ENCODE measurements at regions not wholly inside any gene's neighbourhood (a gene's known extent, or its start where the extent isn't known, plus 50 kb on each side); places are given as distances from the start of the nearest gene placed in this dataset.
A peak's percentile ranks its signal among the peaks of the same experiment; 100 is the strongest.
"Not testable (repeated sequence)": the region's sequence is repeated elsewhere in the genome, so short reads cannot be mapped to it uniquely, and the experiment has no call there.

DNA sequence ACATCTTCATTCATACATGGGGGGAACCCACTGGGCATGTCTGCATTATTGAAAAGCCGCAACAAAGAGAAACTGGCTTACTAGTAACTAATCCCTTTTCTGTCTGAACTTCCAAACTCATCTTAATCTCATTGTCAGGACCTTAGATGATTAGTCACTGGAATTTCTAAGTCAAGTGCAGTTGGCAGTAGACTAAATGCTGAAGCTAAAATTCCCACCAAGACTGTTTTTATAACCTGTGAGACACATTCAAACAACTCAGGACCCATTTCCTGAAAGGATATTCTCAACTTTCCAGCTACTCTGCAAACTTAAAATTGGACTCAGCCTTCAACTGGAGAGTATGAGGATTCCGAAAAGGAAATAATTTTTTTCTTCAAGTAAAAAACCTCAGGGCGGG lies 94.8 kb upstream of the SCAF8 start:
- DNase-seq = no peak

DNA sequence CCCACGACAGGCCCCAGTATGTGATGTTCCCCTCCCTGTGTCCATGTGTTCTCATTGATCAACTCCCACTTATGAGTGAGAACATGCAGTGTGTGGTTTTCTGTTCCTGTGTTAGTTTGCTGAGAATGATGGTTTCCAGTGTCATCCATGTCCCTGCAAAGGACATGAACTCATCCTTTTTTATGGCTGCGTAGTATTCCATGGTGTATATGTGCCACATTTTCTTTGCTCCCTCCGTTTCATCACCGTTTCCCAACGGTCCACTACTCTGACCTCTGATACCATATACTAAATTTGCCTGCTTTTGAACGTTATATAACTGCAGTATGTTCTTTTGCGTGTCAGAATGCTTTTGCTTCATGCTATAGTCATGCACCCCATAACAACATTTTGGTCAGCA lies 94.0 kb upstream of the SCAF8 start:
- DNase-seq = not testable (repeated sequence)

DNA sequence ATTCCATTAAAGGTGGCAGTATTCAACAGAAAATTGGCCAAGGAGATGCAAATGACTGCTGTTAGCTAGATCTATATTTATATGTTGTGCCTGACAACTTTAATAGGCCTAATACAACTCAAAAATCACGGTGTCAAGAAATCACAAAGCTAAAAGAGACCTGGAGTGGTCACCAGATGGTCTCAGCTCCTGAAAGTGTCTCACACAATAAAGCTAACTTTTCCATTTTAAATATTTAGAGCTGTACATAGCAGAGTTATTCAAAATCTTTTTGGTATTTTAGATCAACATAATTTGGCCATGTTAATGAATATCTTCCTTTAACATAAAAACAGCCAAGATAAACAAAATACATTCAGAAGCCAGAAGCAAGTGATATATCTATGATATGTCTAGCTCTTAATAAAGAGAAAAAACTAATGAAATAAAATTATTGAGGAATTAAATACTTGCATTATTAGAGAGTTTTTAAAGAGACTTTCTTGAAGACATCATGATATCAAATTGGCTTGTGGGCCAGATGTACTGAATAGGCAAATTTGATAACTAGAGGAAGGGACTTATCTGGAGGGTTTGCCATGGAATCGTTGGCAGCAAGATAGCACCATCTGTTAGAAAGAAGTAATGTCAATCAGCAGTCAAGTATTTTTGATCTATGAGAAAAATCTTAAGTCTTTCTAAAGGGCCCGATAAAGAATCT lies 84.9 kb upstream of the SCAF8 start:
- no peak for DNase-seq

DNA sequence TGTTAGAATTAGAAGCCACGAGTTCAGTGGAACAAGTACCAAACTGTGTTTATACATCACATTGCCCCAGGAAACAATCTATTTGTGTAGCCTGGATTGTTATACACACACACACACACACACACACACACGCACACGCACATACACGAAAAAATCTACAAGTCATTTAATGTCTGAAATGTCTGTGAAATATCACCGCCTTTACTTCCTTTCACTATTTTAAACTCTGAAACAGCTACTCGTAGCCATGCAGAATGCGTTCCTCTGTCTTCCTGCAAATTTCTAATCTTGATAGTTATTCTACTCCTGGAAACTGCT lies 84.4 kb upstream of the SCAF8 start:
- no peak for DNase-seq

DNA sequence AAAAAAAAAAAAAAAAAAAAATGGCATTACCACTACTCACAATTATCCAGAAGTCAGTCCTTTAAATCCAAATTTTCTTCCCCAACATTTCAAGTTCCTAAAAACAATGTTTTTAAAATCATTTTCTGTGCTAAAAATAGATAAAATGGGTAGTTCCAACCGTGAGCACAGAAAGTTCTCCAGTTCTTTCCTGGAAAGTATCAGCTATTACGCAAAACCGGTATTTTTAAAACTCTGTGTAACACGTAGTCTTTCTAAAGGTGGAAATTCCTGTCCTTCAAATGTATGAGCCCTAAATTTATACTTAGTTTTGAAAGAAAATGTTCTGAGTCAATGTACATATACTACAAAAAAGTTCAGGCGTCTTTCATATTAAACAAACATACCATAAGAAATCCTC lies 83.5 kb upstream of the SCAF8 start:
- DNase-seq = no peak

DNA sequence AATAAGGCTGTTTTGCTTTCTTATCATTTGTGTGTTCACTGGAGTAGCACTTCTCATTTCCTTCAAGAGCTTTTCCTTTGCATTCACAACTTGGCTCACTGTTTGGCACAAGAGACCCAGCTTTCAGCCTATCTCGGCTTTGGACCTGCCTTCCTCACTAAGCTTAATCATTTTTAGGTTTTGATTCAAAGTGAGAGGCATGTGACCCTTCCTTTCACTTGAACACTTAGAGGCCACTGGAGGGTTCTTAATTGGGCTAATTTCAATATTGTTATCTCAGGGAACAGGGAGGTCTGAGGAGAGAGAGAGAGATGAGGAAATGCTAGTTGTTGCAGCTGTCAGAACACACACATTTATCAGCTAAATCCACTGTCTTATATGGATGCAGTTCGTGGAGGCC lies 82.9 kb upstream of the SCAF8 start:
- DNase-seq = no peak

DNA sequence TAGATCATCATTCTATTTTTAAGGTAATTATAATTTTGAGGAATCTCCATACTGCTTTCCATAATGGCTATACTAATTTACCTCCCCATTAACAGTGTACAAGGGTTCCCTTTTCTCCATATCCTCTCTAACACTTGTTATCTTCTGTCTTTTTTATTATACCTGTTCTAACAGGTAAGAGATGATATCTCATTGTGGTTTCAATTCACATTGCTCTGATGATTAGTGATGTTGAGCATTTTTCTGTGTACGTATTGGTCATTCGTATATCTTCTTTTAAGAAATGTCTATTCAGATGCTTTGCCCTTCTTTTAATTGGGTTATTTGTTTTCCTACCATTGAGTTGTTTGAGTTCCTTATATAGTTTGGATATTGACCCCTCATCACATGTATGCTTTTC lies 81.6 kb upstream of the SCAF8 start:
- DNase-seq = no peak

DNA sequence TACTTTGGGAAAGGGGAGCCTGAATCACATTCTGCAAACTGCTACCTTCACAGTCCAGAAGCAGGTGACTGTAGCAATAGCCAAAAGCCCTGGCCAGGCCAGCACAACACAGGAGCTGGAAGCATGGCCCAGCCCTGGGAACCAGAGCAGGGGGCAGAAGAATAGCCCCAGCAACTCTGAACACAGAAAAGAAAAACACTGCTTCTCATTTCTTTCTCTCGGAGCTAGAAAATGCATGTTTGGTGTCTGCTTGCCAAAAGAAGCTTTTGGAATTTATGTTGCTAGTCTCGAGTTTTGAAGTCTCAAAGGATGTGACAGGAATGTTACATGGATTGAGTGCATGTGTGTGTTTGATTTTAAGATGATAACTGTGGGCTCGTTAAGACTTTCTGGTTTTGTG lies 79.8 kb upstream of the SCAF8 start:
- no peak for DNase-seq

DNA sequence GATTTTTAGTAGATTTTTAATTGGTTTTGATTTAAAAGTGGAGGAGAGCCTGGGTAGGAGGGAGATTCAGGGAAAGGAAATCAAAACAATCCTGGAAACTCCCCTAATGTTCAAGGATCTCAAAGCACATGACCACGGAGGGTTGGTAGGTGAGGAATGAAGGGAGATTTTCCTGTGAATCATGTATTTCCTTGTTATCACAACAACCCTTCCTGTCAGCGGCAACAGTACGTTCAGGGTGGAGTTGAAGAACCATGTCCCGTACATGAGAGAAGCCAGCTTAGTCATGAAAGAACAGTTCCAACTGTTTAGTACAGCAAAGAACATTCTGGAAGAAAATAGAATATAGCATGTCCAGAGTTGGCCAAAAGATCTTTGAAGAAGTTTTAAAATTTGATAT lies 79.4 kb upstream of the SCAF8 start:
- DNase-seq = no peak

DNA sequence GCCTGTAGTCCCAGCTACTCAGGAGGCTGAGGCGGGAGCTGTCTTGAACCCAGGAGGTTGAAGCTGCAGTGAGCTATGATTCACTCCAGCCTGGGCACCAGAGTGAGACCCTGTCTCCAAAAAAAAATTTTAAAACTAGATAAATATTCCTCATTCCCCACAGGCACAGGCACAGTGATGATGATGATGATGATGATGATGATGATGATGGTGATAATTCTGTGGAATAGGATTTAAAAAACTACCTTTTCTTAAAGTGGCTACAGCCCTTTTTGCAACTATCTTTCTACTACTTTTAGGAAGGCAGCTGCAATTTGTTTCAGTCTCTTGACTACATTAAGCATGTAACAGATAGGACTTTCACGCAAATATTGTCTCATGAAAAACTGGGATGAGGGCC lies 76.6 kb upstream of the SCAF8 start:
- DNase-seq = no peak

DNA sequence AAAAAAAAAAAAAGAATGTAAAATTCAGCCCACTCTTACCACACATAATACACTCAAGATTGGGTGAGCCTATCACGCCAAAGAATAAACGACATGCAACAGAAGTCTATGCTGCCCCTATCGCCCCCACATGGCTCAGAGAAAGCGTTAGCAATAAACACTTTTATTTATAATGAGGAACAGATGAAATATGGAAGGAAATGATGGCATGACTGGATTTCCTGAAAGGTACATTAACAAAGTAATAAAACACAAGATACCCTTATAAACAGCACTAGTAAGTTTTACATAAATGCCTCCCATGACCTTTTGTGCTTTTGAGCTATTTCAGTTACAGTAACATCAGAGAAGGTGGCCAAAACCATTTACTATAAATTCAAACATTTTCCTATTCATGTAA lies 71.4 kb upstream of the SCAF8 start:
- no peak for DNase-seq

DNA sequence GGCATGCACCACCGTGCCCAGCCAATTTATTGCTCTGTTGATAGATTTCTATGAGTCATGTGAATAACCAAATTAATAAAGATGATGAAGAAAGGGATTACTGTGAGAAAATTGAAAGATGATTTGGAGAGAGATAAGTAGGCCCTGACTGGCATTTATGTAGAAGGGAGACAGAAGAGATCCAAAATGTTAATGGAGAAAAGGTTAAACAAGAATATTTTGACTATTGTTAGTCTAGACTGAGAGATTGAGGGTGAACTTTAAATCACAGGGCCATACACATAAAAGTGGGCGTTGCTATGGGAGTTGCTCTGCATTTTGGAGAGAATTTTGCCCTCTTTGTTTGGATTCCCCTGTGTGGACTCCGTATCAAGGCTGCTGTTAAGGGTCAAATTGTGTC lies 68.9 kb upstream of the SCAF8 start:
- DNase-seq = no peak

DNA sequence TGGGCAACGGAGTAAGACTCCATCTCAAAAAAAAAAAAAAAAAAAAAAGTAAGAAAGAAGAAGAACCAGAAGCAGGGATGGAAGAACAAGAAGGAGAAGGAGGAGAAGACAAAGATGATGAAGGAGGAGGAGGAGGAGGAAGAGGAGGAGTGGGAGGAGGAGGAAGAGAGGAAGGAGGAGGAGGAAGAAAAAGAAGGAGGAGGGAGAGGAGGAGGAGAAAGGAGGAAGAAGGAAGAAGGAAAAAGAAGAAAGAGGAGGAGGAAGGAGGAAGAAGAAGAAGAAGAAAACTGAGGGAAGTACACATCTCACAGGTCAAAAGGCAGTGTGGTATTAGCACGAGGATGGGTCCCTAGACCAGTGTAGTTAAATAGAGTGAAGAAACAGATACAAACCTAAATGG lies 65.1 kb upstream of the SCAF8 start:
- DNase-seq = no peak

DNA sequence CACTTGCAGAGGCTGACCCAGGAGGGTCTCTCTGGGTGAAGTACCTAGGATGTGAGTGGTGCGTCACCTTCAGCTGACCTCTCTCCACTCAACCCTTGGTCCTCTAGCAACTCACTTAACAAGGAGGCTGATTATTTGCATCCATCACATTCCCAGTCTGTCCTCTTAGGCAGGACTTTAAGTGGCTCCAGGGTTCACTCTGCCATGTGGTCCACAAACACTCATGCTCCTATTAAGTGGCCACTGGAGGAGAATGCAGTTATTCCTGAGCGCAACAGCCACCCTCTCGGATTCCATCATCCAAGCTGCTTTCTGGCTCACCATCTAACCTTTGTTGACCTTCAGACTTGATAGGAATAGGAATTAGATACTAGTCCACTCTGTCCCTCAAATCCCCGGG lies 61.1 kb upstream of the SCAF8 start:
- no peak for DNase-seq

DNA sequence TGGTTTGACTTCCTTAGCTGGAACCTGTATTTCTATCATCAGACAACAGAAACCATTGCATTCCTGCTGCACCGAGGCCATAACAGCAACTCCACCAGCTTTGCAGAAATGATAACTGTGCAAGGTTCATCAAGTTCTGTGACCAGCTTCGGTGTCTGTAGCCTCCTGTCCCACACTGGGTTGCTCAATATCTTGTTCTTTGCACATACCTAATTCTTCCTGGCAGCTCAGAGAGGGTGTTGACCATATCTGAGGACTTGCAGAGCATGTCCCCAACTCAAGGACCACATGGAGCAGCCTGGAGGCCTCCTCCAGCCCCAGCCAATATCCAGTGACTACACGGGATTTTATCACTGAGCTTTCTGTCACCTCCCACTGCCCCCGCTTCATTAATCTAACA lies 59.3 kb upstream of the SCAF8 start:
- no peak for DNase-seq

DNA sequence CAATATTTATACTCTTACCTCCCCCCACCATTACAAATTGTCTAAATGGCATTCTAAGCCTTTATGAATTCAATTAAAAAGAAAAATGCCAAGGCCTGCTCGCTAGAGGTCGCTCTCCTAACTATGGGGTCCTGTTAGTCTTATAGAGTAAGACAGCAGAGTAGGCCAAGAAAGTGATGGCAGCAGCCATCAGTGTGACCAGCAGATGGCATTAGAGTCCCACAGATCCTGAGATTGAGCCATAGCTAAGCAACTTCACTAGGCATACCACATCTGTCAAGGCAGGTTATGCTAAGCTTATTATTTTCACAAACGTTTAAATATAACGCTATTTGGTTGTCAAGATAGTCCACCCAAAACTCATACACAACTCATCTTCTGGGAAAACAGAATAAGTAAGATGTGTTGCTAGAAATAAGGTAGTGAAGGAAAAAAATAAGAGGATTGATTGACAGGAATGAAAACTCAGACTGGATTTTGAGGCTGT lies 57.6 kb upstream of the SCAF8 start:
- DNase-seq = peak; percentile 89

DNA sequence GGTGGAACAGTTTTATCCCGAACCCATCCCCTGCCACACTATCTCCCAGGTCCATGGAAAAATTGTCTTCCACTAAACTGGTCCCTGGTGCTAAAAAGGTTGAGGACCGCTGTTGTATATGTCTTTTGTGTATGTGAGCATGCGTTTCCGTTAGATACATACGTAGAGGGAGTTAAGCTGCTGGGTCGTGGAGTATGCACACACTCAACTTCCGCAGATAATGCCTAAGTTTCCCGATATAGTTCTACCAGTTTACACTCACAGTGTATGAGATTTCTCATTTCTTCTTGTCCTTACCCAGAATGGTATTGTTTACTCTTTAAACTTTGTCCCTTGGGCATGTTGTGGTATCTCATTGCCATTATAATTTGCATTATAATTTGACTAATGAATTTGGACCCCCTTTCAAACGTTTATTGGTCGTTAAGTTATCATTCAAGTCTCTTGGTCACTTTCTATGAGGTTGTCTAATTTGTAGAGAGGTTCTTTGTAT lies 50.5 kb upstream of the SCAF8 start:
- DNase-seq = no peak
